ENCODE measurements at regions not wholly inside any gene's neighbourhood (a gene's known extent, or its start where the extent isn't known, plus 50 kb on each side); places are given as distances from the start of the nearest gene placed in this dataset.
A peak's percentile ranks its signal among the peaks of the same experiment; 100 is the strongest.

DNA sequence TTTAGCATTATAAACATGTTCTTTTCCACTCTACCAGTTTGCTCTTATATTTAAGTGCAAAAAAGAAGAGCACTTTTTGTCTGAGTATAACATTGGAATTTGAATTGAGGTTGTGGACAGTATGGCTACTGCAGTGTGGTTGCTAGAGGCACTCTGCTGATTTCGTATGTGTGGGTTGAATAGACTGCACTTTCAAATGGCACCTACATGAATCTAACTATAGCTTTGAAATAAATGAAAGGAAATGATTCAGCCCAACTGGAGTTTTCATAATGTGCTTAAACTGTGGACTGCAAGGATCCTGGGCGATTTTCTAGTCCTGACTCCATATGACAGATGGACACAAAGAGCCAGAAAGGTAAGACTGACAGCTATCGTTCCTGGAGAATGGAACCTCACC lies 657.6 kb upstream of the RIOK2 start:
- no peak for DNase-seq (ENCODE audit: low read depth, low spot score)

DNA sequence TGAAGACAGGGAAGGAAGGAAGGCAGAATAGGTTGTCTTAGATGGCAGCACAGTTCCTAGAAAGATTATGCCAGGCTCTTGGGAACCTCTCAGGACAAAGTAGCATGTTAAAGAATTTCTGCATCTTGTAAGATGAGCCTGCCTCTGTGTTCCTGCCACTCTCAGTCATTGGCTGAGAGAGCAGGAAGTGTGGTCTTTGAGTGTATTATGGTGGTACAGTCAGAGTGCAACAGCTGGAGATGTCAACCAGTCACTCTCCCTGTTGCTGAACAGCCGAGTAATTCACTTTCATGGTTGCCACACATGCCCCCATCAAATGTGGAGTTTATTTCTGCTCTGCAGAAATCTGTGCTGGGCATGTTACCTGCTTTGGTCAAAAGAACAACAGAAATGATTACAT lies 659.6 kb upstream of the RIOK2 start:
- no peak for DNase-seq (ENCODE audit: low read depth, low spot score)

DNA sequence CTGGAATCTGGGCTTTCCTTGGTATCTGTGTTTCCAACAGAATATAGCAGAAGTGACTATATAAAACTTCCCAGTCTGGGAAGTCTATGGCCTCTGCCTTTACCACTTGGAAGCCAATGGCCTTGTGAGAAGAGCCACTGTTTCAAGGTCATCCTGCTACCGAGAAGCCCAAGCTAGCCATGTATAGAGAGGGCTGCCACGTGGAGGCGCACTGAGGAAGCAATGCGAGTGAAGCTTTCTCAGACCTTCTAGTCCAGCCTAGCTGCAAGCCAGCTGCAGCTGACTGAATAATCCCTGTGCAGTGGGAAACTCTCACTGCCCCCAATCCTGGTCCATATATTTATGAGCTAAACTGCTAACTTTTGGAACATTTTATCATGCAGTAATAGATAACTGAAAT lies 661.8 kb upstream of the RIOK2 start:
- DNase-seq (ENCODE audit: low read depth, low spot score), result no peak

DNA sequence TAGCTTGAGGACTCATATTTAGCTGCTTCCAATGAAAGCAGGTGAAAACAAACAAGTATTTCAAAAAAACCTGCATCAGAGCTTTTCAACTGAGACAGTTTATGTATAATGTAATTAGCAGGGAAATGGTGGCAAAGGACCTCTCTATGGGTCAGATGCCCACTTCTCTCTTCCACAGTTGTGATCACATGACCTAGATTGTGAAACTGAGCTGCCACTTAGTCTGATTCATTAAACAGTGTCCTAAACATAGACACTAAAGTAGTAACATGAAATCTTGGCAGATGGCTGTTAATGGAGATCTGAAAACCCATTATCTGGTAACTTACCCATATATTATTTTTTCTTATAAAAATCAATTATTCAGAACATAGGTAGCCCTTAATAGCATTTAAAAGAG lies 663.6 kb upstream of the RIOK2 start:
- DNase-seq (ENCODE audit: low read depth, low spot score), result no peak

DNA sequence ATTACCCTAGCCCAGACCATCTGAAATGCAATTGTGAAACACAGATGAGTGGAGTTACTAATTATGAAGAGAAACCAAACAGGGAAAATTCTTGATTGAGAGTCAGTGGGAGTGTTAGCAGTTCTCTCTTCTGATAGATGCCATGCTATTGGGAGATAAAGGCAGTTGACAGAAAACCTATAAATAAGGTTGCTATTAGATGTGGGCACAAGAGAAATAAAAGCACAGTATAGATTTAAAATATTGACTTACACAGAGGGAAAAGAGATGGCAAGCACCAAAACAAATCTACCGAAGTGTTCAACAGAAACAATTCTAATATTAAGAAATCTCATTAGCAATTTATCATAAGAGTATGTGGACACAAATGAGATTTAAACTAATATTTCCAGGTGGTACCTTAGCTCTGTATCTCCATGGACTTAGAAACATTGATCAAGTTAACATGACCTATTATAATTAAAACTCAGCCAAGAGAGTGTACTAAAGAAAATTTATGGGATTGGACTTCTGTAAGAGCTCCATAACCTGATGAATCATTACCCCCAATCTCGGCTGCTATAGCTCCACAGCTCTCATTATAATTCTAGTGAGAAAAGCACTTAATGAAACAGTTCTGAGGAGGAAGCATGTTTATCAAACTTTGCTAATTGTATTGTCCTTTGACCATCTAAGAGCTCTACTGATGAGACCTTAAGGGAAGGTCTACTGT lies 665.0 kb upstream of the RIOK2 start:
- DNase-seq (ENCODE audit: low read depth, low spot score), result no peak

DNA sequence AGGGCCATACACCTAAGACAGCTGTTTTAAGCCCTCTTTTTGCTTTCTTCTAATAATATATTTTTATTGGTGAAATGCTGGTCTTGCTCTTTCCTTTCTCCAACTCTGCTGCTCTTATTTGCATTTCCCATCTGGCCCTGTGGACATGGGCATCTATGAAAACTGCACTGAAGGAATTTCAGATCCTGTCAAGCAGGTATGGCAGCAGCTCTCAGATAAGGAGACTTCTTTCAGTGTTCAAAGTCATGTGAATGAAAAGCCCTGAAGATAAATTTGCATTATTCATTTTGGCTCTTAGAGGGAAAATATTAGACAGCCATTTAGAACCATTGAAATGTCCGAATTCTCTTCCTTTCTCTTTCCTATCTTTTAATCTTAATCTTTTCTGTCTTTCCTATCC lies 668.0 kb upstream of the RIOK2 start:
- DNase-seq (ENCODE audit: low read depth, low spot score), result no peak

DNA sequence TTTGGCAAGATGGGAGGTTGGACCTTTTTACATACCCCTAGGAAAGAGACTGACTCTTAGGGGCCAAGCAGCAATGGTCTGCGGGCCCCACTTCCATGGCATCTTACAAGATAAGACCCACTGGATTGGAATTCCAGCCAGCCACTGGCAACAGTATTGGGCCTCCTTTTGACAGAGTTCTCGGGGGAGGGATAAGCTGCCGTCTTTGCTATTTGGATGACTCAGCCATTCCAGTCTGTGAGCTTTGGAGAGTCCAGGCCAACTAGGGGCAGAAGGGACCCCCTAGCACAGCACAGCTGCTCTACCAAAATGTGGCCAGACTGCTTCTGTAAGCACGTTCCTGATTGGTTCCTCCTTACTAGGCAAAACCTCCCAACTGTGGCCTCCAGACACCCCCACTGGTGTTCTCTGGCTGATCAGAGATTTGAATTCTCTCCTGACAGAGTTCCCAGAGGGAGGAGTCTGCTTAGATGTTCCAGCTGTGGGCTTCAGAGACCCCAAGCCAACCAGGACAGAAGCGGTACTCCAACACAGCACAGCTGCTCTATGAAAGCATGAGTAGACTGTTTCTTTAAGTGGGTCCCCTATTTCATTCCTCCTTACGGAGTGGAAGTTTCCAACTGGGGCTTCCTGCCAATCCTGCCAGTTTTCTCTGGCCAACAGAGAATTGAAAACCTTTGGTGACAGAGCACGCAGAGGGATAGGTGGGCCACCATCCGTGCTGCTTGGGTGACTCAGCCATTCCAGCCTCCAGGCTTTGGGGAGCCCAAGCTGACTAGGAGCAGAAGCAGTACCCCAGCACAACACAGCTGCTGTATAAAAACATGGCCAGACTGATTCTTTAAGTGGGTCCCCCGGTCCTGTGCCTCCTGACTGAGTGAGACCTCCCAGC lies 672.1 kb upstream of the RIOK2 start:
- DNase-seq (ENCODE audit: low read depth, low spot score), result peak; percentile 68

DNA sequence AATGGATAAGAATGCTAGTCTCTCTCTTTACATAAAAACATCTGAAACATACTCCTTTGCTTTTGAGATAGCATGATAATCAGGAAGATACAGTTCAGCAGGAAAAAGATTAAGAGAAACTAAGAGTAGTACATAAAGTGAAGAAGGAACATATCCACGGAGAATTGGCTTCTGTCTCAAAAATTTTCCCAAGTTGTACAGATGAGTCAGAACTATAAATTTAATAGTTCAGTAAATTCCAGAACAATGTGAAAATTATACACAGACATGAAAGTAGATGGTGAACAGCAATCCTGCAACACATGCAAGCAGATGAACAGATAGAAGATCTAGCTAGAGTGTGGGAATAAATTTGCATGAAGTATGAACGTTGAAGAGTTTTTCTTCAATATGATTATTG lies 691.4 kb upstream of the RIOK2 start:
- DNase-seq (ENCODE audit: low read depth, low spot score), result no peak

DNA sequence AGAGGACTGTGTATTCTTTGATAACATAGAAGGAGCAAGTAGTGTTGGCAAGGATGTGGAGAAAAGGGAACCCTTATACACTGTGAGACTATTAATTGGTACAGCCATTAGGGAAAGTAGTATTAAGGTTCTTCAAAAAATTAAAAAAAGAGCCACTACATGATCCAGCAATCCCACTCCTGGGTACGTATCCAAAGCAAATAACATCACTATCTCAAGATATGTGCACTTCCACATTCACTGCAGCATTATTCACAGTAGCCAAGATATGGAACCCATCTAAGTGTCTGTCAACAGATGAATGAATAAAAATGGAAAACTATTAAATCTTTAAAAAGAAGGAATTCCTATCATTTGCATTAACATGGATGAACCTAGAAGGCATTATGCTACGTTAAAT lies 693.2 kb upstream of the RIOK2 start:
- no peak for DNase-seq (ENCODE audit: low read depth, low spot score)

DNA sequence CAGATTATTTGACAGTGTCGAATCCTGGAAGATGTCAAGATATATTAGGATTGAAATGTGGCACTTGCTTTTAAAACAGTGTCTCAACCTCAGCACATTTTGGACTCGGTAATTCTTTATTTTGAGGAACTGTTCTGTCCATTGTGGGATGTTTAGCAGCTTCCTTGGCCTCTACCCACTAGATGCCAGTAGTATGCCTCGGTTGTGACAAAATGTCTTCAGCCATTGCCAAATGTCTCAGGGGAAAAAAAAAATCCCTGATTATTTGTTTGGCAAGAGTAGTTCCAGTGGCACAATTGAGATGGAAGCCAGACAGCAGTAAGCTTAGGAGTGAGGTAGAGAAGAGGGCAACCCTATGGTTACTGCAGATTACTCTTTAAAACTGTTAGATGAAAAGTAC lies 694.5 kb upstream of the RIOK2 start:
- DNase-seq (ENCODE audit: low read depth, low spot score), result no peak

DNA sequence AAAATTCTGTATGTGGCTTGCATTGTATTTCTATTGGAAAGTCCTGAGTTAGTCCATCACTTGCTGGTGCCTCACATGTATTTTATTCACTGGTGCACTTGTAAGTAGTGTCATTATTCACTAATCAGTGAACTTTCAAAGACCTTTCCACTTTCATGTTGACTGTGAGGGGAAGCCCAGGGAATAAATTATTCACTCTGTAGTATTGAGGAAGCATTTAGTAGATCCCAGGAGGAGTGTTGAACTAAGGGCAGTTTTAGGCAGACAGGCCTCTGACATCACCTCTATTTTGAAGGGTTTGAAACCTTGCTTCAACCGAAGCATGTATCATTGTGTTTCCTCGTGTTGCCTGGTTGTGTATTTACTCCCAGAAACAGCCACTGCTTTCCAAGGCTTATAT lies 705.4 kb upstream of the RIOK2 start:
- no peak for DNase-seq (ENCODE audit: low read depth, low spot score)

DNA sequence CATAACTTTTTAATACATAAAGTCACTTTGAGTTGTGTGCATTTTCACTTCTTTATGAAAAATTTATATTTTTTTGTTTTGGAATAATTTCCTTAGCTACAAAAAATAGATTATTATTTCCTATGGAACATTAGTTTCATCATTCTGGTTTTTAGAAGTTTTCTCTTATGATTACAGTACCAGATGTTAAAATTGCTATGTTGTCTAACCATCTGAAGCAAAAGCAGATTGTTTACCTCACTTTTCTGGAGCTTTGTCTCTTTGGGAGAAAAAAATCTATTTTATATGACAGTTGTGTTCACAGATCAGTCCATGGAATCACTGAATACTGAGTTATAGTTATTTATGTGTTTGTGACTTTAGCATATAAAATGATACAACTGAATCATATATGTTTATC lies 708.9 kb upstream of the RIOK2 start:
- DNase-seq (ENCODE audit: low read depth, low spot score), result no peak

DNA sequence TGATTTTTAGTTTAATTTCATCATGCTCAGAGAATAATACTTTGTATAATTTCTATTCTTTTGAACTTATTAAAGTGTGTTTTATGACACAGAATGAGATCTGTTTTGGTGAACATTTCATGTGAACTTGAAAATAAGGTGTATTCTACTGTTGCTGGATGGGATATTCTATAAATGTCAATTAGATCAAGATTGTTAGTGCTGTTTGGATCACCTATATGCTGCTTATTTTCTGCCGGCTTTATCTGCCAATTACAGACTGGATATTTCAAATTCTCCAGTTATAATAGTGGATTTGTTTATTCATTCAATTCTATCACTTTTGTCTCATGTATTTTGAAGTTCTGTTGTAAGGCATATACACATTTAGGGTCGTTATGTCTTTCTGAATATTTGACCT lies 720.7 kb upstream of the RIOK2 start:
- no peak for DNase-seq (ENCODE audit: low read depth, low spot score)

DNA sequence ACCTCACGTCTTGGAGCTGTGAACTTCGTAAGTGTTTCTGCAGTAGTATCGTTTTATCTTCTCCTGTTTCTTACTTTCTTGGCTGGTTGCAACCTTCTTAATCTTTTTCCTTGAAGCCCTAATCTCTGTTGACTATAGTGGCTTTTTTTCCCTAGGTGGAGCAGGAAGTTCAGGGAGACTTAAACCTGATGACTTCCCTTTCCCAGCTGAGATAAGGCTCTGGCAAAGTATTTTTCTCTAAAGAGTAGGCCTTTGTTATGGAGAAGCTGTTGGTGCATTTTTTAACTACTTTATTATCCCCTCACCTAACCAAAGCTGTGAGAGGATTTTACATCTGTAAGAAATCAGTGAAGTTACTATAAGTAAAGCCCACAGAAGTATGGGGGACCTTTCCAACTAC lies 723.1 kb upstream of the RIOK2 start:
- DNase-seq (ENCODE audit: low read depth, low spot score), result no peak

DNA sequence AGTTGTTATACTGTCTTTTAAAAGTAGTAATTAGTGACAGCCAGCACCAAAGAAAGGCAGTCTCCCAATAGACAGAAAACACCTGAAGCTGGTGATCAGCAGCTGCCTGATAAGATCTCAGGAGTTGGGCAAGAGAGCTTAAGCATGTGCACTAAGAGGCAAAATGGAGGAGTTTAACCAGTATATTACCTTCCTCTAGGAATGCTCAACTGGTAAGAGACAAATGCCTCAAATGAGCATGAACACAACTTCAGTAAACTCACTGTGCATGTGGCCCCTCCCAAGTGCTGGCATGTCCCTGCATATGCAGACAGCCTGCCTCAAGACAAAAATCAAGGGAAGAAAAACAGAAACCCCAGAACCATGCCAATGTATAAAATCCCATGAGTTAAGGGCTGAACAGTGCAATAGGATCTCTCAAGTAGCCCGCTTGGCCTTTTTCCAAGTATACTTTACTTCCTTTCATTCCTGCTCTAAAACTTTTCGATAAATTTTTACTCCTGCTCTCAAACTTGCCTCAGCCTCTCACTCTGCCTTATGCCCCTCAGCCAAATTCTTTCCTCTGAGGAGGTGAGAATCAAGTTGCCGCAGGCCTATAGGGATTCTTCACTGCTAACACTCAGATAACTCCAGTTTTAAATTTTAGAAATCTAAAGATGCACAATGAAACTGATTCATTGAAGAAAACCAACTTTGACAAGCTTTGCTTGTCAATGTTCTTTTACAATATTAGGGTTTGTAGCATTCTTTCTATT lies 724.8 kb upstream of the RIOK2 start:
- no peak for DNase-seq (ENCODE audit: low read depth, low spot score)

DNA sequence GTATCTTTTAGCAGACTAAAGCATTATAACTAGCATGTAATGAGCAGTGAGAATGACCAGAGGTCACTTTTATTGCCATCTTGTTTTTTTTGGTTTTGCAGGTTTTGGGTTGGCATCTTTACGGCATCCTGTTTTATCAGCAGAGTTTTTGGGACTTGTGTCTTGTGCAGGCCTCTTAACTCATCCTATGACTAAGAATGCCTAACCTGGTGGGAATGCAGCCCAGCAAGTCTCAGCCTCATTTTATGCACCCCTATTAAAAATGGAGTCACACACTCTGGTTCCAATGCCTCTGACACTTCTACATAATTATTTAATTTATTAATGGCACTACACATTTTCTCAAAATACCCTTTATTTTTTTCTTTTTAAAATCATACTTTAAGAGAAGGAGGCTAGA lies 726.5 kb upstream of the RIOK2 start:
- DNase-seq (ENCODE audit: low read depth, low spot score), result no peak

DNA sequence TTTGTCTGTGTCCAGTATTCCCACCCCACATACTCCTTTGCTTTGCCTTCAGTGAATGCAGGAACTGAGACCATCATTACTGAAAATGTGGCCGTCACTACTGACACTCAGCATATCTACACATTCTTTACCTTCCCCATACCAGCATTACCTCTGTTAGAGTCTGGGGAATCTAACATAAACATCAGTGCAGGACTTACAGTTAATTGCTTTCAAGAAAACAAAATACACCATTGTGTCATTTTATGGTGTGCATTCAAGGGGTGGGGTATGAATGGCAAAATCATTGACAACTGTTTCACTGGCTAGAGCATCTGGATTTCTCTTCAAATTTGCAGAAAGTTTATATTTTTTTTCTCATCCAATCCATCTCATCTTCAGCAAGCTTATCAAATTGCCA lies 731.4 kb upstream of the RIOK2 start:
- no peak for DNase-seq (ENCODE audit: low read depth, low spot score)

DNA sequence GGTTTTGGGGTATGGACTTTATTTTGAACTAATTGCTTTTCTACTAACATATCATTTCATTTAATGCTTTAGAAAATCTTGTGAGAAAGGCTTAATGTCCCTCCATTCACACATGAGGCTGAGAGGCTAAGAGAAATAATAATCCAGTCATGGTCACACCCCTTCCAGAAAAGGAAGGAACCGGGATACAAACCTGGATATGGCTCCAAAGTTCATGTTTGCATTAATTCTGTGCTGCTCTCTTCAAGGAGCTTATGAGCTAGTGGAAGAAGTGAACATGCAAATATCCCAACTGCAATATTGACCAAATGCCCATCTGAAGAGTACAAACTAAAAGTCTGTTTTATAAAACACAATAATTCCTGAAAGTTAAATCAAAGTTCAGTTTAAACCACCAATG lies 732.1 kb upstream of the RIOK2 start:
- DNase-seq (ENCODE audit: low read depth, low spot score), result no peak

DNA sequence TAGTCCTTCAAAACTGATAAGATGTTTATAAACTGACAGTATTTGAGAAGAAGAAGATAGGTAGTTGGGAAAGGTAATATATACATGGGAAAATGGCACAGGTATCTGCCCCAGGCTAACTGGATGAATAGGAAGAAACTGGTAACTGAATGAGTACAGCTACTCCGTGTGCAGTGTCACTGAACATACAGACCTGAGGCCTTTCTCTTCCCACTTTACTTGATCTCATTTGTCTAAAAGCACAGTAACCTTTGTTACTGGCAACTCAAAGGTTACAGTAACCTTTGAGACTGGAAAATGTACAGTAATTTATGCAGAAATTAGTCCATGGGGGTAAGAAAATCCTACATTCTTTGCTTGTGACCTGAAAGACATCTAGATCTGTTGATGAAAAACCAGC lies 735.0 kb upstream of the RIOK2 start:
- no peak for DNase-seq (ENCODE audit: low read depth, low spot score)

DNA sequence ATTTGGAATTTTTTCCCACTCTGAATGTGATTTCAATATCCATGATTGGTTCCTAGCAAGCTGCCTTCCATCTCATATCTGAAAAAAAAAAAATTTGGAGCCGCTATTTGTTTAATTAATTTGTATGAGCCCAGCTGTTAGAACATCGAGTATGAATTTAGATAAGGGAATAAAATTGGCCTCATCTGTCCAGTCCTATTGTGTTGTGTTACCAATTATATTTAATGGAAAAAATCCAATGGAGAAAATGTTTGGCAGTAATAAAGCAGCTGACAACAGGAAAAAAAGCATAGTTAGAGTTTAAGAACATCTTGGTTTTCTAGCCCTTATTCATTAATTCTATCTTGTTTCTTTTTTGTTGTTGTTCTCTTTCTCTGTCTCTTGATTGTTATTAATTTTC lies 735.6 kb upstream of the RIOK2 start:
- no peak for DNase-seq (ENCODE audit: low read depth, low spot score)

DNA sequence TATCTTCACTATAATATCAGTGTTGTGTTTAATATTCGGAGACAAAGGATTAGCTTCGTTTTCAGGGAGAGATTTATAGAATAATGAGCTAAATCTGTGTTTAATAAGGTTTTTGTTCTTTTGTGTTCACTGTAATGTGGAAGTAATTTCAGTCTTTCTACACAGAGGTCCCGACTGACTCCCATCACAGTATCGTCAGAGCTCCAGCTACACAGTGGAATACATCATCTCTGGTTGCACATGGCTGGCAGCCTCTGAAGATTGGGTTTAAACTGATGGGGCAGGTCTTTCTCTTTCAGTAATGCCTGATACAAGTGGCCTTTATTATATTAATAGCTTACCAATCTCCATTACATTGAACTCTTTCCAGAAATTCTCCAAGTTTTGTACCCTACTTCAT lies 736.7 kb upstream of the RIOK2 start:
- no peak for DNase-seq (ENCODE audit: low read depth, low spot score)

DNA sequence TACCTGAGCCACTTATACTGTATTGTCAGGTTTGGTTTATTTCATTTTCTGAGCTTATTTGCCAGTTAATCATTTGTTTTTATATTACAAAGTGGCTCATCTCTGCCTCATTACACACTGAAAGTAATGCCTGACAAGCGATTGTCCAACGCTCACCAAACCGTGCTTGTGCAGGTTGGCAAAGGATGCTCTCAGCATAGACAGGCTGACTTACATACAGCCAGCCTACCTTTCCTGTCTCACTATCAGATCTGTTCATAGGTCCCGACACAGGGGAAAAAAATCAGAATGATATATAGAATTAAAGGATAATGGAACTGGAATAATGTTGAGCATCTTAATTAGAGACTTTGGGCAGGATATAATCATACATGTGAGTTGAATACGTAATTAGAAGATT lies 739.7 kb upstream of the RIOK2 start:
- no peak for DNase-seq (ENCODE audit: low read depth, low spot score)

DNA sequence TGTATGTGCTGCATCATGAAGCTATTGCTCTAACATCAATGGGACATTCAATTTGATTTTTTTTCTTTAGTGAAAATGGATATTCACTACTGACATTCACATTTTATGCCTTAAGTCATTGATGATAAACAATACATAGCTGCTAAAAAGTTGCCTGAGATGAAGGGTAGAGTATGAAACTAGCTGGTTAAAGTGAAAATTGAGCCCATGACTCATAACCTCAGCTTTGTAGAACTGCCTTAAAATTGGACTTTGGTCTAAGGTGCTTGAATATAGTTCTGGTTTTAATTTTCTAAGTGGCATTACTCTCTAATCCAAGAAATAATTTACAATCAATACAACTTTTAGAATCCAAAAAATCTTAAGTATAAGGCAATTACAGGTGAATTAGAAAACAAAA lies 740.4 kb upstream of the RIOK2 start:
- no peak for DNase-seq (ENCODE audit: low read depth, low spot score)

Measured in astrocyte of the hippocampus (primary cell).